ENCODE measurements at regions not wholly inside any gene's neighbourhood (a gene's known extent, or its start where the extent isn't known, plus 50 kb on each side); places are given as distances from the start of the nearest gene placed in this dataset.

DNA sequence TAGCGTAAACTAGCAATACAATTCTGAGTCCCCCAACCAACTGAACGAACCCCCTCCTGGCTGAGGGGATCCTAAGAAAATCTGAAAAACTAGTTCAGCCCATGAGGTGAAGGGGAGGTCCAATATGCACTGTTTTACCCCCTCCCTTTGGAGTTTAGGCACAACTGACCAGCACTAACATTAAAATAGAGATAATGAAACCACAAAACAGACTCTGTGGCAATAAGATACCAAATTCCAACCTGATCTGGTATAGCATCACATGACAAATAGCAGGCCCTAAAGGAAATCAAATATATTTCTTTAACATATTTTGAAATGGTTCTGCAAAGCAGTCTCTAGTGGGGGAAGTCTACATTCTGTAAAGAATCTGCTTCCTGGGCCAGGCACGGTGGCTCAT is 522.5 kb downstream of the TYW1 start:
- H3K27me3 ChIP-seq (ENCODE audit: insufficient read depth, low read length, poor library complexity): no peaks in the 10 kb centered on the region

DNA sequence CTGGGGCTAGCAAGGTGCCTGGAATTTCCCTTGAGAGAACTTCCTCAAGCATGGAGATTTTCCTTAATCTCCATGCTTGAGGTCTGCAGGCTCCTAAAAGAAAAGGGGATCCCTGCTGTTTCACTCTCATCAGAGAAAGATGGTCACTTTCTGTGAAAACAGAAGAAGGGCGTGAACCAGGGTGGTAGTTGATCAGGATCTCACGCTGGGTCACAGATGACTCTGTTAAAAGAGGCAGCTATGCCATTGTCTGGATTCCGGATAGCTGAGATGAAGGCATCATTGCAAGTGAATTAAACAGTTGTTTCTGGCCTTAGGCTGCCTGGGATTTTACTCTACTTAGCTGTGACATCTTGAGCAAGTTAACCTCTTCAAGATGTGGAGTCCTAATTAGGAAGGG is 525.9 kb downstream of the TYW1 start:
- no peaks in the 10 kb centered on the region for H4K20me1 ChIP-seq (ENCODE audit: insufficient read depth, low read length)
- ATAC-seq (ENCODE audit: insufficient read depth, low read depth) (no peak), DNase-seq (no peak)
- H3K4me3 ChIP-seq (ENCODE audit: low read depth in 1 of 2, low read length in 2 of 2): no peak overlapping the region
- H3K79me2 ChIP-seq (ENCODE audit: insufficient read depth, low read length): no peaks in the 10 kb centered on the region
- TF ChIP-seq CTCF (IDR thresholded peaks at IDR 0.05; ENCODE audit: borderline replicate concordance, extremely low read depth, low read length, poor library complexity, severe bottlenecking) (no peak), EZH2 (IDR thresholded peaks at IDR 0.05; ENCODE audit: borderline replicate concordance, low read depth, low read length, severe bottlenecking) (no peak)
- peaks cover 3% of the 10 kb centered on the region for H3K27me3 ChIP-seq (ENCODE audit: insufficient read depth, low read length, poor library complexity)
- H3K4me1 ChIP-seq (ENCODE audit: insufficient read depth, low read length): no peaks in the 10 kb centered on the region
- no peak overlapping the region for H3K27ac ChIP-seq (ENCODE audit: low read length)
- H3K9me3 ChIP-seq (ENCODE audit: insufficient read depth, low read length, severe bottlenecking): no peaks in the 10 kb centered on the region
- H2AFZ ChIP-seq (ENCODE audit: low read depth, low read length): no peak overlapping the region
- no peaks in the 10 kb centered on the region for H3K36me3 ChIP-seq (ENCODE audit: insufficient read depth, low read length)
- H3K4me2 ChIP-seq (ENCODE audit: insufficient read depth, low read length): no peak overlapping the region
- no peak overlapping the region for H3K9ac ChIP-seq (ENCODE audit: low read depth, low read length)

More for the DNA sequence above, 522.5 kb downstream of the TYW1 start:
- ATAC-seq (ENCODE audit: insufficient read depth, low read depth): no peak
- no peak overlapping the region for H3K4me3 ChIP-seq (ENCODE audit: low read depth in 1 of 2, low read length in 2 of 2)
- H3K9ac ChIP-seq (ENCODE audit: low read depth, low read length): no peak overlapping the region
- H3K36me3 ChIP-seq (ENCODE audit: insufficient read depth, low read length): no peaks in the 10 kb centered on the region
- H4K20me1 ChIP-seq (ENCODE audit: insufficient read depth, low read length): no peaks in the 10 kb centered on the region
- H3K9me3 ChIP-seq (ENCODE audit: insufficient read depth, low read length, severe bottlenecking): no peaks in the 10 kb centered on the region
- no peak for TF ChIP-seq CTCF (IDR thresholded peaks at IDR 0.05; ENCODE audit: borderline replicate concordance, extremely low read depth, low read length, poor library complexity, severe bottlenecking)
- TF ChIP-seq EZH2 (IDR thresholded peaks at IDR 0.05; ENCODE audit: borderline replicate concordance, low read depth, low read length, severe bottlenecking): no peak
- no peak overlapping the region for H2AFZ ChIP-seq (ENCODE audit: low read depth, low read length)
- H3K4me1 ChIP-seq (ENCODE audit: insufficient read depth, low read length): no peaks in the 10 kb centered on the region
- no peak overlapping the region for H3K27ac ChIP-seq (ENCODE audit: low read length)
- no peak for DNase-seq
- H3K79me2 ChIP-seq (ENCODE audit: insufficient read depth, low read length): no peaks in the 10 kb centered on the region
- no peak overlapping the region for H3K4me2 ChIP-seq (ENCODE audit: insufficient read depth, low read length)

- TF ChIP-seq CTCF (IDR thresholded peaks at IDR 0.05; ENCODE audit: borderline replicate concordance, extremely low read depth, low read length, poor library complexity, severe bottlenecking): no peak
- no peak for TF ChIP-seq EZH2 (IDR thresholded peaks at IDR 0.05; ENCODE audit: borderline replicate concordance, low read depth, low read length, severe bottlenecking)
- no peak overlapping the region for H3K27ac ChIP-seq (ENCODE audit: low read length)
- ATAC-seq (ENCODE audit: insufficient read depth, low read depth) (no peak), DNase-seq (no peak)
- H2AFZ ChIP-seq (ENCODE audit: low read depth, low read length): no peak overlapping the region
- no peaks in the 10 kb centered on the region for H3K79me2 ChIP-seq (ENCODE audit: insufficient read depth, low read length)
- H4K20me1 ChIP-seq (ENCODE audit: insufficient read depth, low read length): no peaks in the 10 kb centered on the region
- H3K27me3 ChIP-seq (ENCODE audit: insufficient read depth, low read length, poor library complexity): peaks cover 3% of the 10 kb centered on the region
- no peak overlapping the region for H3K4me3 ChIP-seq (ENCODE audit: low read depth in 1 of 2, low read length in 2 of 2)
- no peaks in the 10 kb centered on the region for H3K4me1 ChIP-seq (ENCODE audit: insufficient read depth, low read length)
- H3K4me2 ChIP-seq (ENCODE audit: insufficient read depth, low read length): no peak overlapping the region
- no peaks in the 10 kb centered on the region for H3K36me3 ChIP-seq (ENCODE audit: insufficient read depth, low read length)
- H3K9me3 ChIP-seq (ENCODE audit: insufficient read depth, low read length, severe bottlenecking): no peaks in the 10 kb centered on the region
- H3K9ac ChIP-seq (ENCODE audit: low read depth, low read length): no peak overlapping the region
Measured at GRCh38 chr7:67523713-67524112, 527.1 kb downstream of the TYW1 start.

DNA sequence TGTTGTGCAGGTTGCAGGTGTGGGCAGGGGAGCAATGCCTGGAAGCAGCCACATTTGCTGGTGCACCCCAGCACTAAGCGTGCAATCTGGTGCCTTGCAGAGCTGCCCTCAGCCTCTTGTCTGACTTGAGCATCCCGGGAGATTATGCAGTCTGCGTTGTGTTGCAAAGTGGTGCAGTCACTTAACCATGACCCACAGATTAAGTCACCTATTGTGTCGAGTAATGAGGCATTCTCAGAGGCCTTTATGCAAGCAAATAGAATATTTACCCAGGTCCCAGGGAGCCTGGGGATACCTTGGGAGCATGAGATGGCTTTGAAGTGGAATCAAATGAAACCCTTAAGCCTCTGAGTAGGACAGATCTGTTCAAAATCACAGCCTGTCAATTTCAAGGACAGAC is 529.0 kb downstream of the TYW1 start:
- Histone ChIP-seq H2AFZ (ENCODE audit: low read depth, low read length) (no peak overlapping the region), H3K4me3 (ENCODE audit: low read depth in 1 of 2, low read length in 2 of 2) (no peak overlapping the region), H3K79me2 (ENCODE audit: insufficient read depth, low read length) (no peaks in the 10 kb centered on the region), H3K27me3 (ENCODE audit: insufficient read depth, low read length, poor library complexity) (peaks cover 3% of the 10 kb centered on the region), H3K9ac (ENCODE audit: low read depth, low read length) (no peak overlapping the region), H3K9me3 (ENCODE audit: insufficient read depth, low read length, severe bottlenecking) (no peaks in the 10 kb centered on the region), H3K4me1 (ENCODE audit: insufficient read depth, low read length) (no peaks in the 10 kb centered on the region), H3K36me3 (ENCODE audit: insufficient read depth, low read length) (no peaks in the 10 kb centered on the region), H3K27ac (ENCODE audit: low read length) (no peak overlapping the region), H4K20me1 (ENCODE audit: insufficient read depth, low read length) (no peaks in the 10 kb centered on the region), H3K4me2 (ENCODE audit: insufficient read depth, low read length) (no peak overlapping the region)
- no peak for ATAC-seq (ENCODE audit: insufficient read depth, low read depth)
- TF ChIP-seq EZH2 (IDR thresholded peaks at IDR 0.05; ENCODE audit: borderline replicate concordance, low read depth, low read length, severe bottlenecking) (no peak), CTCF (IDR thresholded peaks at IDR 0.05; ENCODE audit: borderline replicate concordance, extremely low read depth, low read length, poor library complexity, severe bottlenecking) (no peak)
- no peak for DNase-seq

All from DND-41 (cell line).